Neuron (in vitro differentiated cells): ENCODE measurements at regions not wholly inside any gene's neighbourhood (a gene's known extent, or its start where the extent isn't known, plus 50 kb on each side); places are given as distances from the start of the nearest gene placed in this dataset.

Source experiments
- H2AFZ ChIP-seq: one replicate; pipeline ENCODE4 v1.6.1; 2013; ENCODE audit warnings: low read depth, mild to moderate bottlenecking, inconsistent platforms, low read length, moderate library complexity
- H3K27me3 ChIP-seq: one replicate; pipeline ENCODE4 v1.6.1; 2013; ENCODE audit warnings: low read length; ENCODE audit not compliant: insufficient read depth
- H3K36me3 ChIP-seq: one replicate; pipeline ENCODE4 v1.6.1; 2013; ENCODE audit warnings: low read length; ENCODE audit not compliant: insufficient read depth
- H3K4me1 ChIP-seq: one replicate; pipeline ENCODE4 v1.6.1; 2013; ENCODE audit warnings: low read length; ENCODE audit not compliant: insufficient read depth
- H3K4me3 ChIP-seq: 2 replicates; pipeline ENCODE4 v1.5.1; 2013; ENCODE audit warnings: mild to moderate bottlenecking, low read length, moderate library complexity
- H3K9me3 ChIP-seq: one replicate; pipeline ENCODE4 v1.6.1; 2013; ENCODE audit warnings: low read length

- no peaks in the 10 kb centered on the region for H3K27me3 ChIP-seq
- H2AFZ ChIP-seq = no peak overlapping the region
- no peak overlapping the region for H3K4me3 ChIP-seq
- no peaks in the 10 kb centered on the region for H3K36me3 ChIP-seq
- peaks cover 19% of the 10 kb centered on the region for H3K4me1 ChIP-seq
- H3K9me3 ChIP-seq = no peaks in the 10 kb centered on the region
Observed at GRCh38 chr6:21826904-21827303, 233.4 kb downstream of the SOX4 start.

- Histone ChIP-seq H3K36me3 (peaks cover 4% of the 10 kb centered on the region), H2AFZ (no peak overlapping the region), H3K27me3 (no peaks in the 10 kb centered on the region), H3K4me1 (peaks cover 19% of the 10 kb centered on the region), H3K4me3 (no peak overlapping the region), H3K9me3 (no peaks in the 10 kb centered on the region)
Observed at GRCh38 chr6:21827425-21828202, 234.1 kb downstream of the SOX4 start.

GRCh38 chr6:21828704-21829103 lies 235.2 kb downstream of the SOX4 start:
- Histone ChIP-seq H3K27me3 (no peaks in the 10 kb centered on the region), H3K36me3 (peaks cover 4% of the 10 kb centered on the region), H3K9me3 (no peaks in the 10 kb centered on the region), H3K4me1 (peaks cover 19% of the 10 kb centered on the region), H2AFZ (no peak overlapping the region), H3K4me3 (no peak overlapping the region)

- Histone ChIP-seq H3K27me3 (no peaks in the 10 kb centered on the region), H2AFZ (no peak overlapping the region), H3K9me3 (no peaks in the 10 kb centered on the region), H3K4me1 (peaks cover 19% of the 10 kb centered on the region), H3K36me3 (peaks cover 4% of the 10 kb centered on the region), H3K4me3 (no peak overlapping the region)
Observed at GRCh38 chr6:21829126-21829525, 235.6 kb downstream of the SOX4 start.

- Histone ChIP-seq H3K36me3 (peaks cover 4% of the 10 kb centered on the region), H2AFZ (no peak overlapping the region), H3K9me3 (no peaks in the 10 kb centered on the region), H3K4me3 (no peak overlapping the region), H3K4me1 (peaks cover 22% of the 10 kb centered on the region), H3K27me3 (no peaks in the 10 kb centered on the region)
Observed at GRCh38 chr6:21831521-21832291, 238.2 kb downstream of the SOX4 start.

GRCh38 chr6:21836277-21836676 lies 242.7 kb downstream of the SOX4 start:
- Histone ChIP-seq H3K4me3 (no peak overlapping the region), H3K27me3 (no peaks in the 10 kb centered on the region), H2AFZ (no peak overlapping the region), H3K9me3 (no peaks in the 10 kb centered on the region), H3K4me1 (peaks cover 15% of the 10 kb centered on the region), H3K36me3 (peaks cover 9% of the 10 kb centered on the region)

- no peaks in the 10 kb centered on the region for H3K27me3 ChIP-seq
- peaks cover 12% of the 10 kb centered on the region for H3K4me1 ChIP-seq
- no peak overlapping the region for H2AFZ ChIP-seq
- H3K9me3 ChIP-seq = no peaks in the 10 kb centered on the region
- H3K36me3 ChIP-seq = peaks cover 9% of the 10 kb centered on the region
- no peak overlapping the region for H3K4me3 ChIP-seq
Observed at GRCh38 chr6:21836772-21837425, 243.3 kb downstream of the SOX4 start.

- H3K4me3 ChIP-seq = no peak overlapping the region
- no peak overlapping the region for H2AFZ ChIP-seq
- no peaks in the 10 kb centered on the region for H3K27me3 ChIP-seq
- H3K36me3 ChIP-seq = peaks cover 4% of the 10 kb centered on the region
- H3K9me3 ChIP-seq = no peaks in the 10 kb centered on the region
- H3K4me1 ChIP-seq = peaks cover 41% of the 10 kb centered on the region
Observed at GRCh38 chr6:21840428-21840827, 246.9 kb downstream of the SOX4 start.

- H3K36me3 ChIP-seq = peaks cover 6% of the 10 kb centered on the region
- H3K27me3 ChIP-seq = no peaks in the 10 kb centered on the region
- peaks cover 50% of the 10 kb centered on the region for H3K4me1 ChIP-seq
- H2AFZ ChIP-seq = no peak overlapping the region
- H3K9me3 ChIP-seq = no peaks in the 10 kb centered on the region
- H3K4me3 ChIP-seq = no peak overlapping the region
Observed at GRCh38 chr6:21842875-21843645, 249.5 kb downstream of the SOX4 start.

GRCh38 chr6:21844120-21844917 lies 250.8 kb downstream of the SOX4 start:
- H3K9me3 ChIP-seq = no peaks in the 10 kb centered on the region
- peaks cover 50% of the 10 kb centered on the region for H3K4me1 ChIP-seq
- peaks cover 6% of the 10 kb centered on the region for H3K36me3 ChIP-seq
- no peaks in the 10 kb centered on the region for H3K27me3 ChIP-seq
- no peak overlapping the region for H2AFZ ChIP-seq
- no peak overlapping the region for H3K4me3 ChIP-seq

GRCh38 chr6:21845018-21845417 lies 251.5 kb downstream of the SOX4 start:
- Histone ChIP-seq H3K9me3 (no peaks in the 10 kb centered on the region), H3K36me3 (peaks cover 4% of the 10 kb centered on the region), H3K4me1 (peaks cover 50% of the 10 kb centered on the region), H2AFZ (no peak overlapping the region), H3K4me3 (no peak overlapping the region), H3K27me3 (no peaks in the 10 kb centered on the region)

GRCh38 chr6:21845439-21846140 lies 252.0 kb downstream of the SOX4 start:
- H3K9me3 ChIP-seq = no peaks in the 10 kb centered on the region
- peaks cover 2% of the 10 kb centered on the region for H3K36me3 ChIP-seq
- H3K4me1 ChIP-seq = peaks cover 50% of the 10 kb centered on the region
- no peak overlapping the region for H2AFZ ChIP-seq
- no peaks in the 10 kb centered on the region for H3K27me3 ChIP-seq
- no peak overlapping the region for H3K4me3 ChIP-seq
